ENCODE measurements at regions not wholly inside any gene's neighbourhood (a gene's known extent, or its start where the extent isn't known, plus 50 kb on each side); places are given as distances from the start of the nearest gene placed in this dataset.

- no peak overlapping the region for H2BK12ac ChIP-seq (ENCODE audit: low read length)
- H3K18ac ChIP-seq (ENCODE audit: low read length) = no peak overlapping the region
- no peak overlapping the region for H2AFZ ChIP-seq (ENCODE audit: insufficient read depth, low read length, poor library complexity)
- H4K91ac ChIP-seq (ENCODE audit: low read depth, low read length) = no peak overlapping the region
- no peak overlapping the region for H3K27ac ChIP-seq (ENCODE audit: low read depth, low read length)
- no peak overlapping the region for H2BK5ac ChIP-seq (ENCODE audit: low read depth, low read length, poor library complexity)
- WGBS (ENCODE audit: extremely low coverage, insufficient coverage, insufficient read length) = no CpG with 5 or more reads among the region's 4 CpGs
- H2AK5ac ChIP-seq (ENCODE audit: low read length) = no peak overlapping the region
- no peak overlapping the region for H3K9ac ChIP-seq (ENCODE audit: low read length)
- no peak overlapping the region for H4K12ac ChIP-seq (ENCODE audit: low read depth, low read length)
- no peak for DNase-seq
- no peak overlapping the region for H3K4ac ChIP-seq (ENCODE audit: low read depth, low read length)
- H3K14ac ChIP-seq (ENCODE audit: low read length) = no peak overlapping the region
- no peaks in the 10 kb centered on the region for H3K9me3 ChIP-seq (ENCODE audit: insufficient read depth, low read depth, low read length)
- no peaks in the 10 kb centered on the region for H3K36me3 ChIP-seq (ENCODE audit: control insufficient read depth in 1 of 2, insufficient read depth in 2 of 2, low read length in 2 of 2)
- no peak overlapping the region for H4K8ac ChIP-seq (ENCODE audit: low read depth, low read length)
- no peak overlapping the region for H3K4me3 ChIP-seq (ENCODE audit: low read depth, low read length)
- H3K4me1 ChIP-seq (ENCODE audit: control insufficient read depth in 1 of 2, insufficient read depth in 2 of 2, low read length in 2 of 2) = no peaks in the 10 kb centered on the region
- H3K27me3 ChIP-seq (ENCODE audit: insufficient read depth, low read length) = no peaks in the 10 kb centered on the region
- H3K79me1 ChIP-seq (ENCODE audit: low read length) = no peaks in the 10 kb centered on the region
- H3K4me2 ChIP-seq (ENCODE audit: low read length) = no peak overlapping the region
- H3K79me2 ChIP-seq (ENCODE audit: control insufficient read depth, insufficient read depth, low read length, poor library complexity) = no peaks in the 10 kb centered on the region
- H2BK120ac ChIP-seq (ENCODE audit: insufficient read depth, low read length, poor library complexity) = no peak overlapping the region
- no peak overlapping the region for H3K23ac ChIP-seq (ENCODE audit: low read length)
Observed at GRCh38 chr14:49199159-49199558, 387.0 kb downstream of the RPS29 start.

GRCh38 chr14:49196327-49196726 lies 389.9 kb downstream of the RPS29 start:
- no peak overlapping the region for H2AK5ac ChIP-seq (ENCODE audit: low read length)
- no peak overlapping the region for H3K4me2 ChIP-seq (ENCODE audit: low read length)
- no peak overlapping the region for H3K9ac ChIP-seq (ENCODE audit: low read length)
- no peak overlapping the region for H3K4me3 ChIP-seq (ENCODE audit: low read depth, low read length)
- no peak overlapping the region for H4K8ac ChIP-seq (ENCODE audit: low read depth, low read length)
- H4K12ac ChIP-seq (ENCODE audit: low read depth, low read length) = no peak overlapping the region
- no peaks in the 10 kb centered on the region for H3K36me3 ChIP-seq (ENCODE audit: control insufficient read depth in 1 of 2, insufficient read depth in 2 of 2, low read length in 2 of 2)
- H3K79me1 ChIP-seq (ENCODE audit: low read length) = no peaks in the 10 kb centered on the region
- H3K9me3 ChIP-seq (ENCODE audit: insufficient read depth, low read depth, low read length) = no peaks in the 10 kb centered on the region
- no peak overlapping the region for H3K14ac ChIP-seq (ENCODE audit: low read length)
- no peak overlapping the region for H2BK120ac ChIP-seq (ENCODE audit: insufficient read depth, low read length, poor library complexity)
- no peak overlapping the region for H2AFZ ChIP-seq (ENCODE audit: insufficient read depth, low read length, poor library complexity)
- no peak overlapping the region for H2BK5ac ChIP-seq (ENCODE audit: low read depth, low read length, poor library complexity)
- DNase-seq = no peak
- no peaks in the 10 kb centered on the region for H3K4me1 ChIP-seq (ENCODE audit: control insufficient read depth in 1 of 2, insufficient read depth in 2 of 2, low read length in 2 of 2)
- H4K91ac ChIP-seq (ENCODE audit: low read depth, low read length) = no peak overlapping the region
- H3K4ac ChIP-seq (ENCODE audit: low read depth, low read length) = no peak overlapping the region
- no peaks in the 10 kb centered on the region for H3K79me2 ChIP-seq (ENCODE audit: control insufficient read depth, insufficient read depth, low read length, poor library complexity)
- no CpG with 5 or more reads among the region's 1 CpG for WGBS (ENCODE audit: extremely low coverage, insufficient coverage, insufficient read length)
- H3K27ac ChIP-seq (ENCODE audit: low read depth, low read length) = no peak overlapping the region
- H2BK12ac ChIP-seq (ENCODE audit: low read length) = no peak overlapping the region
- H3K23ac ChIP-seq (ENCODE audit: low read length) = no peak overlapping the region
- H3K18ac ChIP-seq (ENCODE audit: low read length) = no peak overlapping the region
- no peaks in the 10 kb centered on the region for H3K27me3 ChIP-seq (ENCODE audit: insufficient read depth, low read length)

DNA sequence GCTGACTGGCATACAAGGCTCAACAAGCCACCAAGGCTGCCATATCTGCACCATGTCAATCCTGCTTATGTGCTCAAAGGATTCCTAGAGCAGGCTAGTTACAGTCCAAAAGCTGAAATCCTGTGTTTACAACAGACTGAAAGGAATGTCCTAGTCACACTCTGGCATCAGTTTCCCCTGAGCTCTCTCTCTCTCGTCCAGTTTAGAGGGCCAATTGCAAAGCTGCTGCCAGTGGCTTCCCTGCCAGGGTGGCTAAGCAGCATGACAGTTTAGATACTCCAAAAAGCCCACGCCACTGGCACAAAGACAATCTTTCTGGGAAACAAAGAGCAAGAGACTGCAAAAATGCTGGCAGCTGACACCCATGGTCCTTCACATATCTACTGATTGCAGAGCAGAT lies 392.1 kb downstream of the RPS29 start:
- no CpG with 5 or more reads among the region's 2 CpGs for WGBS (ENCODE audit: extremely low coverage, insufficient coverage, insufficient read length)
- H3K79me1 ChIP-seq (ENCODE audit: low read length) = no peaks in the 10 kb centered on the region
- no peak for DNase-seq
- H2AFZ ChIP-seq (ENCODE audit: insufficient read depth, low read length, poor library complexity) = no peak overlapping the region
- no peaks in the 10 kb centered on the region for H3K9me3 ChIP-seq (ENCODE audit: insufficient read depth, low read depth, low read length)
- no peak overlapping the region for H3K4me3 ChIP-seq (ENCODE audit: low read depth, low read length)
- no peak overlapping the region for H4K91ac ChIP-seq (ENCODE audit: low read depth, low read length)
- no peak overlapping the region for H3K9ac ChIP-seq (ENCODE audit: low read length)
- no peak overlapping the region for H2BK120ac ChIP-seq (ENCODE audit: insufficient read depth, low read length, poor library complexity)
- H3K4ac ChIP-seq (ENCODE audit: low read depth, low read length) = no peak overlapping the region
- no peak overlapping the region for H3K18ac ChIP-seq (ENCODE audit: low read length)
- no peaks in the 10 kb centered on the region for H3K79me2 ChIP-seq (ENCODE audit: control insufficient read depth, insufficient read depth, low read length, poor library complexity)
- no peaks in the 10 kb centered on the region for H3K27me3 ChIP-seq (ENCODE audit: insufficient read depth, low read length)
- H2BK5ac ChIP-seq (ENCODE audit: low read depth, low read length, poor library complexity) = no peak overlapping the region
- H3K14ac ChIP-seq (ENCODE audit: low read length) = no peak overlapping the region
- no peak overlapping the region for H4K12ac ChIP-seq (ENCODE audit: low read depth, low read length)
- no peak overlapping the region for H2BK12ac ChIP-seq (ENCODE audit: low read length)
- no peaks in the 10 kb centered on the region for H3K4me1 ChIP-seq (ENCODE audit: control insufficient read depth in 1 of 2, insufficient read depth in 2 of 2, low read length in 2 of 2)
- H3K36me3 ChIP-seq (ENCODE audit: control insufficient read depth in 1 of 2, insufficient read depth in 2 of 2, low read length in 2 of 2) = no peaks in the 10 kb centered on the region
- H2AK5ac ChIP-seq (ENCODE audit: low read length) = no peak overlapping the region
- H4K8ac ChIP-seq (ENCODE audit: low read depth, low read length) = no peak overlapping the region
- no peak overlapping the region for H3K27ac ChIP-seq (ENCODE audit: low read depth, low read length)
- H3K23ac ChIP-seq (ENCODE audit: low read length) = no peak overlapping the region
- no peak overlapping the region for H3K4me2 ChIP-seq (ENCODE audit: low read length)

- no CpG with 5 or more reads among the region's 7 CpGs for WGBS (ENCODE audit: extremely low coverage, insufficient coverage, insufficient read length)
- no peaks in the 10 kb centered on the region for H3K36me3 ChIP-seq (ENCODE audit: control insufficient read depth in 1 of 2, insufficient read depth in 2 of 2, low read length in 2 of 2)
Observed at GRCh38 chr14:49193332-49194065, 392.7 kb downstream of the RPS29 start.

More at GRCh38 chr14:49193332-49194065, 392.7 kb downstream of the RPS29 start:
- Histone ChIP-seq H3K4me3 (ENCODE audit: low read depth, low read length) (no peak overlapping the region), H3K4ac (ENCODE audit: low read depth, low read length) (no peak overlapping the region), H2BK120ac (ENCODE audit: insufficient read depth, low read length, poor library complexity) (no peak overlapping the region), H3K9ac (ENCODE audit: low read length) (no peak overlapping the region), H2AK5ac (ENCODE audit: low read length) (no peak overlapping the region), H4K8ac (ENCODE audit: low read depth, low read length) (no peak overlapping the region), H3K18ac (ENCODE audit: low read length) (no peak overlapping the region), H2AFZ (ENCODE audit: insufficient read depth, low read length, poor library complexity) (no peak overlapping the region), H3K27ac (ENCODE audit: low read depth, low read length) (no peak overlapping the region), H2BK5ac (ENCODE audit: low read depth, low read length, poor library complexity) (no peak overlapping the region), H3K14ac (ENCODE audit: low read length) (no peak overlapping the region), H3K79me1 (ENCODE audit: low read length) (no peaks in the 10 kb centered on the region), H3K4me1 (ENCODE audit: control insufficient read depth in 1 of 2, insufficient read depth in 2 of 2, low read length in 2 of 2) (no peaks in the 10 kb centered on the region), H3K23ac (ENCODE audit: low read length) (no peak overlapping the region), H3K79me2 (ENCODE audit: control insufficient read depth, insufficient read depth, low read length, poor library complexity) (no peaks in the 10 kb centered on the region), H3K9me3 (ENCODE audit: insufficient read depth, low read depth, low read length) (no peaks in the 10 kb centered on the region), H3K27me3 (ENCODE audit: insufficient read depth, low read length) (no peaks in the 10 kb centered on the region), H4K12ac (ENCODE audit: low read depth, low read length) (no peak overlapping the region), H2BK12ac (ENCODE audit: low read length) (no peak overlapping the region), H4K91ac (ENCODE audit: low read depth, low read length) (no peak overlapping the region), H3K4me2 (ENCODE audit: low read length) (no peak overlapping the region)
- no peak for DNase-seq
